K562 (cell line): ENCODE measurements at regions not wholly inside any gene's neighbourhood (a gene's known extent, or its start where the extent isn't known, plus 50 kb on each side); places are given as distances from the start of the nearest gene placed in this dataset.

Experiments used
- ATAC-seq: fragments of 200-7000 bp; cut with Tn5 transposase; 3 replicates; pipeline ENCODE4 v1.9.1; 2020; ENCODE audit warnings: moderate library complexity
- BruUV-seq: library from RNA; stranded (reverse); fragments of 400-500 nt; replicated peaks from 2 replicates; lab custom pipeline; 2021; lab: Mats Ljungman, UMichigan
- CTCF ChIA-PET: fragments of 300-600 bp; formaldehyde crosslinking; extraction: SDS; loops from one replicate; lab custom pipeline; 2021; ENCODE audit warnings: low intra/inter-chr PET ratio; lab: Yijun Ruan, JAX
- POLR2A ChIA-PET: fragments of 300-600, 350-650 bp; sonication (Branson Sonifier 250); formaldehyde crosslinking; extraction: SDS; loops from one replicate; lab custom pipeline; 2021; ENCODE audit warnings: antibody characterized with exemption, inconsistent platforms; lab: Yijun Ruan, JAX
- DNase-seq, 4 experiments: peaks; one replicate each; pipeline versions ENCODE4 v3.0.0 to v3.0.0-alpha.2; 2011 to 2018; ENCODE audit warnings: low spot score in 3 of 4, mixed read lengths in 3 of 4; ENCODE audit errors: extremely low read depth in 1 of 4
- FAIRE-seq: peaks from 2 replicates; lab custom pipeline; 2011; peaks lifted over from hg19 to GRCh38; lab: Jason Lieb, UNC
- H2AFZ ChIP-seq: 2 replicates; pipeline ENCODE4 v1.6.0; 2011; ENCODE audit warnings: low read depth, low read length, control low read depth, inconsistent platforms
- H3K27ac ChIP-seq: fragments of 200-600 bp; 3 replicates; pipeline ENCODE4 v1.8.0; 2011; ENCODE audit warnings: low read depth, mild to moderate bottlenecking, control low read depth, inconsistent platforms, low read length, moderate library complexity, mixed read lengths; ENCODE audit errors: extremely low read depth
- H3K27me3 ChIP-seq, 2 experiments: fragments of 300-600 bp in 1 of 2; 2 replicates in 1 of 2; 3 replicates in 1 of 2; pipeline versions ENCODE4 v1.6.0 to v1.8.0; 2011; ENCODE audit warnings: inconsistent platforms in 2 of 2, low read length in 2 of 2, mild to moderate bottlenecking in 1 of 2, mixed read lengths in 1 of 2, moderate library complexity in 1 of 2; ENCODE audit not compliant: control insufficient read depth in 2 of 2, insufficient read depth in 2 of 2
- H3K36me3 ChIP-seq: fragments of 300-600 bp; 3 replicates; pipeline ENCODE4 v1.8.0; 2011; ENCODE audit warnings: mild to moderate bottlenecking, low read length, inconsistent platforms; ENCODE audit not compliant: control insufficient read depth, insufficient read depth
- H3K4me1 ChIP-seq, 2 experiments: fragments of 200-600 bp in 1 of 2; replicated peaks in 1 of 2; 2 replicates in 1 of 2; 3 replicates in 1 of 2; pipeline versions ENCODE4 v1.5.1 to v1.8.0; 2011; ENCODE audit warnings: inconsistent platforms in 2 of 2, low read length in 2 of 2, mild to moderate bottlenecking in 1 of 2, mixed read lengths in 1 of 2, moderate library complexity in 1 of 2; ENCODE audit not compliant: control insufficient read depth in 2 of 2, insufficient read depth in 2 of 2
- H3K4me2 ChIP-seq: 2 replicates; pipeline ENCODE4 v1.6.1; 2011; ENCODE audit warnings: low read length, control low read depth, inconsistent platforms, mixed read lengths; ENCODE audit not compliant: insufficient read depth
- H3K4me3 ChIP-seq: fragments of 200-600 bp; sonication (generic), shearing (Covaris generic); 2 replicates; pipeline ENCODE4 v1.5.1; 2016; ENCODE audit warnings: control low read depth, inconsistent platforms
- H3K79me2 ChIP-seq: fragments of 200-600 bp; 3 replicates; pipeline ENCODE4 v1.8.0; 2011; ENCODE audit warnings: low read length, inconsistent platforms; ENCODE audit not compliant: control insufficient read depth, insufficient read depth
- H3K9ac ChIP-seq, 2 experiments: 2 replicates each; pipeline versions ENCODE4 v1.6.0 to v1.6.1; 2011; ENCODE audit warnings: low read depth in 2 of 2, low read length in 2 of 2, control low read depth in 1 of 2, inconsistent platforms in 1 of 2, mild to moderate bottlenecking in 1 of 2, mixed read lengths in 1 of 2; ENCODE audit not compliant: insufficient read depth in 1 of 2
- H3K9me1 ChIP-seq: one replicate; pipeline ENCODE4 v1.6.0; 2011; ENCODE audit warnings: inconsistent platforms, mild to moderate bottlenecking, low read length, moderate library complexity; ENCODE audit not compliant: control insufficient read depth, insufficient read depth
- H3K9me3 ChIP-seq: replicated peaks from 2 replicates; pipeline ENCODE4 v1.5.1; 2011; ENCODE audit warnings: low read depth, low read length, inconsistent platforms; ENCODE audit not compliant: control insufficient read depth, insufficient read depth
- H4K20me1 ChIP-seq: replicated peaks from 2 replicates; pipeline ENCODE4 v1.6.1; 2011; ENCODE audit warnings: low read length, inconsistent platforms, mixed read lengths; ENCODE audit not compliant: control insufficient read depth, insufficient read depth
- CBX2 ChIP-seq: fragments of 200-600 bp; sonication (generic); IDR thresholded peaks from one replicate; pipeline ENCODE4 v1.6.1; 2012; ENCODE audit warnings: mild to moderate bottlenecking, low read length, inconsistent platforms; ENCODE audit not compliant: insufficient read depth, poor library complexity, severe bottlenecking
- HSF4 ChIP-seq: fragments of 250-450 bp; sonication (Bioruptor Pico); IDR thresholded peaks from 2 replicates; pipeline ENCODE4 v2.1.2; 2022; ENCODE audit warnings: mild to moderate bottlenecking, moderate library complexity, borderline replicate concordance
- MYNN ChIP-seq, 2 experiments: sonication (generic); formaldehyde crosslinking in 1 of 2; IDR thresholded peaks; 2 replicates each; pipeline versions ENCODE4 v1.5.0 to v1.6.1; 2016 to 2020; ENCODE audit warnings: antibody characterized with exemption in 1 of 2, missing genetic modification reagents in 1 of 2
- NCOA4 ChIP-seq: fragments of 450-650 bp; IDR thresholded peaks from 2 replicates; pipeline ENCODE4 v1.6.1; 2018; ENCODE audit warnings: mild to moderate bottlenecking; ENCODE audit not compliant: partially characterized antibody
- SOX6 ChIP-seq: fragments of 450-650 bp; IDR thresholded peaks from 2 replicates; pipeline ENCODE4 v1.6.1; 2014; ENCODE audit warnings: mild to moderate bottlenecking
- ZNF184 ChIP-seq: sonication (generic); formaldehyde crosslinking; IDR thresholded peaks from 2 replicates; pipeline ENCODE4 v1.5.0; 2020; ENCODE audit warnings: missing genetic modification reagents
- ZNF324 ChIP-seq: fragments of 250-450 bp; sonication (Bioruptor Pico); IDR thresholded peaks from 2 replicates; pipeline ENCODE4 v1.4.0; 2020; ENCODE audit warnings: mild to moderate bottlenecking
- WGBS: fragments of 100-300 bp; shearing (Covaris generic); methylation state at CpG from one replicate; pipeline ENCODE4 v1.1.6; 2016; ENCODE audit warnings: low coverage, mixed read lengths; ENCODE audit not compliant: insufficient coverage; ENCODE audit errors: missing lambda C conversion rate; 5-methylcytosine and 5-hydroxymethylcytosine counted together
- in situ Hi-C: fragments of 300-500 bp; cut with MboI; formaldehyde crosslinking; loops from 4 replicates; pipeline ENCODE4 v1.15.0; 2018; ENCODE audit warnings: inconsistent platforms, mixed read lengths
- intact Hi-C: fragments of 100-400 bp; cut with micrococcal nuclease; formaldehyde crosslinking; loops from 2 replicates; pipeline ENCODE4 v1.14.2; 2022
- TF ChIP-seq, protein P1 (sequence below): IDR thresholded peaks from 2 replicates; pipeline ENCODE4 v1.6.1; 2012; ENCODE audit warnings: low read depth, low read length, improper control_type of control experiment, borderline replicate concordance
- TF ChIP-seq, protein P2 (sequence below): fragments of 250-450 bp; sonication (Bioruptor Pico); IDR thresholded peaks from 2 replicates; pipeline ENCODE4 v1.8.0; 2021; ENCODE audit warnings: borderline replicate concordance, mild to moderate bottlenecking, moderate library complexity; ENCODE audit not compliant: poor library complexity, severe bottlenecking
- TF ChIP-seq, protein P3 (sequence below): fragments of 450-650 bp; formaldehyde crosslinking; conservative IDR thresholded peaks from 2 replicates; pipeline ENCODE4 v1.4.0; 2022; ENCODE audit warnings: mild to moderate bottlenecking, missing genetic modification characterization

DNA sequence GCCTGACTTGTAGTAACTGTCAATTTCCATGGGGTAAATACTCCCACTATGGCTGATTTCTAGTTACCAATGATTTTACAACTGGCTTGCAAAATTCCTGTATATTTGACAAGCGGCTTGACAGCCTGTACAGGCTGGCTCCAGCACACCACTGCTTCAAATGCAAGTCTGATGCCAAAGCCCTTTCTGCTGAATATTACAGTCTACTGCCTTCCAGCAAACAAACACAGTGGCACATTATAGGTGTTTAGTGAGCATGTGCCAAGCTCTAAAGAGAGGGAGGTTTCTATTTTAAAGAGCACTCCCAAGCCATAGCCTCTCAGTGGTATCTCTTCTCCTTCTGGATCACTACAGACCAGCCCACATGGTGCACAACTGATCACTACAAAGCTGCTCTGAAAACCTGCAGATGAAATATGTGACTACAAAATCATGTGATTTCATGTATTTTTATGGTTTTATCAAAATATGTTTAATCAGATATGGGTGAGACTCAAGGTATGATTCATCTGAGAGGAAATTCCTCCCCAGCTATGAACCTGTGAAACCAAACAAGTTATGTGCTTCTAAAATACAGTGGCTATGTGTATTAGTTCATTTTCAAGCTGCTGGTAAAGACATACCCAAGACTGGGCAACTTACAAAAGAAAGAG lies 101.5 kb downstream of the RPAP3 start:
- intact Hi-C loops = no loop called here
- Histone ChIP-seq H3K79me2 (no peaks in the 10 kb centered on the region), H2AFZ (no peak overlapping the region), H3K9me3 (no peaks in the 10 kb centered on the region; the same call in 1 of the 2 replicates), H3K36me3 (no peaks in the 10 kb centered on the region), H3K27ac (no peak overlapping the region), H3K4me2 (no peak overlapping the region), H4K20me1 (no peaks in the 10 kb centered on the region), H3K27me3 (no peaks in the 10 kb centered on the region), H3K4me1 (no peaks in the 10 kb centered on the region; a peak in 1 of 5 replicates), H3K9me1 (no peaks in the 10 kb centered on the region), H3K9ac (no peak overlapping the region), H3K4me3 (no peak overlapping the region)
- TF ChIP-seq, protein P1, sequence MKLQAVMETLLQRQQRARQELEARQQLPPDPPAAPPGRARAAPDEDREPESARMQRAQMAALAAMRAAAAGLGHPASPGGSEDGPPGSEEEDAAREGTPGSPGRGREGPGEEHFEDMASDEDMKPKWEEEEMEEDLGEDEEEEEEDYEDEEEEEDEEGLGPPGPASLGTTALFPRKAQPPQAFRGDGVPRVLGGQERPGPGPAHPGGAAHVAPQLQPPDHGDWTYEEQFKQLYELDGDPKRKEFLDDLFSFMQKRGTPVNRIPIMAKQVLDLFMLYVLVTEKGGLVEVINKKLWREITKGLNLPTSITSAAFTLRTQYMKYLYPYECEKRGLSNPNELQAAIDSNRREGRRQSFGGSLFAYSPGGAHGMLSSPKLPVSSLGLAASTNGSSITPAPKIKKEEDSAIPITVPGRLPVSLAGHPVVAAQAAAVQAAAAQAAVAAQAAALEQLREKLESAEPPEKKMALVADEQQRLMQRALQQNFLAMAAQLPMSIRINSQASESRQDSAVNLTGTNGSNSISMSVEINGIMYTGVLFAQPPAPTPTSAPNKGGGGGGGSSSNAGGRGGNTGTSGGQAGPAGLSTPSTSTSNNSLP = no peak
- no peak for TF ChIP-seq SOX6
- TF ChIP-seq ZNF324 = no peak
- TF ChIP-seq, protein P2, sequence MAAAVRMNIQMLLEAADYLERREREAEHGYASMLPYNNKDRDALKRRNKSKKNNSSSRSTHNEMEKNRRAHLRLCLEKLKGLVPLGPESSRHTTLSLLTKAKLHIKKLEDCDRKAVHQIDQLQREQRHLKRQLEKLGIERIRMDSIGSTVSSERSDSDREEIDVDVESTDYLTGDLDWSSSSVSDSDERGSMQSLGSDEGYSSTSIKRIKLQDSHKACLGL (CRISPR knock-in tag) = no peak
- no peak for TF ChIP-seq NCOA4
- no peak for TF ChIP-seq MYNN (IDR thresholded peaks at IDR 0.05)
- TF ChIP-seq MYNN (CRISPR knock-in tag; IDR thresholded peaks at IDR 0.05) = no peak
- TF ChIP-seq, protein P3, sequence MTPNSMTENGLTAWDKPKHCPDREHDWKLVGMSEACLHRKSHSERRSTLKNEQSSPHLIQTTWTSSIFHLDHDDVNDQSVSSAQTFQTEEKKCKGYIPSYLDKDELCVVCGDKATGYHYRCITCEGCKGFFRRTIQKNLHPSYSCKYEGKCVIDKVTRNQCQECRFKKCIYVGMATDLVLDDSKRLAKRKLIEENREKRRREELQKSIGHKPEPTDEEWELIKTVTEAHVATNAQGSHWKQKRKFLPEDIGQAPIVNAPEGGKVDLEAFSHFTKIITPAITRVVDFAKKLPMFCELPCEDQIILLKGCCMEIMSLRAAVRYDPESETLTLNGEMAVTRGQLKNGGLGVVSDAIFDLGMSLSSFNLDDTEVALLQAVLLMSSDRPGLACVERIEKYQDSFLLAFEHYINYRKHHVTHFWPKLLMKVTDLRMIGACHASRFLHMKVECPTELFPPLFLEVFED = no peak
- no peak for TF ChIP-seq CBX2
- no peak for TF ChIP-seq ZNF184 (CRISPR knock-in tag)
- no peak for TF ChIP-seq HSF4 (CRISPR knock-in tag)
- FAIRE-seq (no peak), DNase-seq (no peak), ATAC-seq (no peak)
- CTCF ChIA-PET = interaction anchor here (0.5 kb wide), 1 partner anchor 160 kb away, joined by 3 read pairs; no protein-coding TSS in a partner anchor
- POLR2A ChIA-PET = interaction anchor here (0.7 to 1.7 kb wide), 3 partner anchors 8 to 16 kb away, joined by 3 to 4 read pairs (median 3); no protein-coding TSS in a partner anchor
- no TSS peak for BruUV-seq
- in situ Hi-C loops = no loop called here
- 10% methylated on average over 1 of the region's 1 CpG for WGBS
